ENCODE measurements at regions not wholly inside any gene's neighbourhood (a gene's known extent, or its start where the extent isn't known, plus 50 kb on each side); places are given as distances from the start of the nearest gene placed in this dataset.

GRCh38 chrX:122421434-122422121, 762.5 kb upstream of the GRIA3 start:
- Mint-ChIP-seq H3K27me3 (ENCODE audit: unreplicated experiment) (no peaks in the 10 kb centered on the region), H3K9me3 (ENCODE audit: low read depth, unreplicated experiment) (peaks cover 2% of the 10 kb centered on the region), H3K4me3 (ENCODE audit: low read depth, unreplicated experiment) (no peak overlapping the region), H3K36me3 (ENCODE audit: insufficient read depth, unreplicated experiment) (no peaks in the 10 kb centered on the region), H3K27ac (ENCODE audit: unreplicated experiment) (no peak overlapping the region), H3K4me1 (ENCODE audit: low read depth, unreplicated experiment) (no peaks in the 10 kb centered on the region)
- DNase-seq = no peak
- no TSS peak for BruUV-seq (replicated peaks)
- TF ChIP-seq, protein P1, sequence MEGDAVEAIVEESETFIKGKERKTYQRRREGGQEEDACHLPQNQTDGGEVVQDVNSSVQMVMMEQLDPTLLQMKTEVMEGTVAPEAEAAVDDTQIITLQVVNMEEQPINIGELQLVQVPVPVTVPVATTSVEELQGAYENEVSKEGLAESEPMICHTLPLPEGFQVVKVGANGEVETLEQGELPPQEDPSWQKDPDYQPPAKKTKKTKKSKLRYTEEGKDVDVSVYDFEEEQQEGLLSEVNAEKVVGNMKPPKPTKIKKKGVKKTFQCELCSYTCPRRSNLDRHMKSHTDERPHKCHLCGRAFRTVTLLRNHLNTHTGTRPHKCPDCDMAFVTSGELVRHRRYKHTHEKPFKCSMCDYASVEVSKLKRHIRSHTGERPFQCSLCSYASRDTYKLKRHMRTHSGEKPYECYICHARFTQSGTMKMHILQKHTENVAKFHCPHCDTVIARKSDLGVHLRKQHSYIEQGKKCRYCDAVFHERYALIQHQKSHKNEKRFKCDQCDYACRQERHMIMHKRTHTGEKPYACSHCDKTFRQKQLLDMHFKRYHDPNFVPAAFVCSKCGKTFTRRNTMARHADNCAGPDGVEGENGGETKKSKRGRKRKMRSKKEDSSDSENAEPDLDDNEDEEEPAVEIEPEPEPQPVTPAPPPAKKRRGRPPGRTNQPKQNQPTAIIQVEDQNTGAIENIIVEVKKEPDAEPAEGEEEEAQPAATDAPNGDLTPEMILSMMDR (IDR thresholded peaks at IDR 0.05; ENCODE audit: unreplicated experiment) = no peak
- intact Hi-C loops (cut with micrococcal nuclease; ENCODE audit: unreplicated experiment) = no loop called here
- CTCF ChIA-PET = no interaction called here

DNA sequence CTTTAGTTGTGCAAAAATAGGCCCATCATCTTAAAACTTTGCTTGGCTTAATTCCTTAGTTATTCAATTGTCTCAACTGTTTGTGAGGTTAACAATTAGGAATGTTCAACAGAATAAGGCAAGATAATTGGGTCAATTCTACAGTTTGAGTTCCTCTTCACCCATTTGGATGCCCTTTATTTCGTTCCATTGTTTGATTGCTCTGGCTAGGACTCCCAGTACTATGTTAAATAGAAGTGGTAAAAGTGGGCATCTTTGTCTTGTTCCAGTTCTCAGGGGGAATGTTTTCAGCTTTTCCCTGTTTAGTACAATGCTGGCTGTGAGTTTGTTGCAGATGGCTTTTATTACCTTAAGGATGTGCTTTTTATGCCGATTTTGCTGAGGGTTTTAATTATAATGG, 761.5 kb upstream of the GRIA3 start:
- Mint-ChIP-seq H3K27me3 (ENCODE audit: unreplicated experiment) (no peaks in the 10 kb centered on the region), H3K27ac (ENCODE audit: unreplicated experiment) (no peak overlapping the region), H3K4me1 (ENCODE audit: low read depth, unreplicated experiment) (no peaks in the 10 kb centered on the region), H3K4me3 (ENCODE audit: low read depth, unreplicated experiment) (no peak overlapping the region), H3K36me3 (ENCODE audit: insufficient read depth, unreplicated experiment) (no peaks in the 10 kb centered on the region), H3K9me3 (ENCODE audit: low read depth, unreplicated experiment) (peaks cover 2% of the 10 kb centered on the region)
- no peak for DNase-seq
- CTCF ChIA-PET = no interaction called here
- no TSS peak for BruUV-seq (replicated peaks)
- intact Hi-C loops (cut with micrococcal nuclease; ENCODE audit: unreplicated experiment) = no loop called here
- TF ChIP-seq, protein P1 (IDR thresholded peaks at IDR 0.05; ENCODE audit: unreplicated experiment) = no peak

- CTCF ChIA-PET = no interaction called here
- BruUV-seq (replicated peaks) = no TSS peak
- H3K27ac Mint-ChIP-seq (ENCODE audit: unreplicated experiment) = no peak overlapping the region
- TF ChIP-seq, protein P1 (IDR thresholded peaks at IDR 0.05; ENCODE audit: unreplicated experiment) = no peak
- H3K4me3 Mint-ChIP-seq (ENCODE audit: low read depth, unreplicated experiment) = no peak overlapping the region
- DNase-seq = no peak
- no peaks in the 10 kb centered on the region for H3K27me3 Mint-ChIP-seq (ENCODE audit: unreplicated experiment)
- peaks cover 7% of the 10 kb centered on the region for H3K9me3 Mint-ChIP-seq (ENCODE audit: low read depth, unreplicated experiment)
- no peaks in the 10 kb centered on the region for H3K4me1 Mint-ChIP-seq (ENCODE audit: low read depth, unreplicated experiment)
- H3K36me3 Mint-ChIP-seq (ENCODE audit: insufficient read depth, unreplicated experiment) = no peaks in the 10 kb centered on the region
- intact Hi-C loops (cut with micrococcal nuclease; ENCODE audit: unreplicated experiment) = no loop called here
These were observed 749.1 kb upstream of the GRIA3 start for GRCh38 chrX:122434942-122435341.

GRCh38 chrX:122439831-122440230, 744.2 kb upstream of the GRIA3 start:
- no peaks in the 10 kb centered on the region for H3K36me3 Mint-ChIP-seq (ENCODE audit: insufficient read depth, unreplicated experiment)
- no peaks in the 10 kb centered on the region for H3K4me1 Mint-ChIP-seq (ENCODE audit: low read depth, unreplicated experiment)
- no TSS peak for BruUV-seq (replicated peaks)
- H3K27ac Mint-ChIP-seq (ENCODE audit: unreplicated experiment) = no peak overlapping the region
- no peak for DNase-seq
- intact Hi-C loops (cut with micrococcal nuclease; ENCODE audit: unreplicated experiment) = no loop called here
- H3K27me3 Mint-ChIP-seq (ENCODE audit: unreplicated experiment) = no peaks in the 10 kb centered on the region
- CTCF ChIA-PET = no interaction called here
- no peak overlapping the region for H3K4me3 Mint-ChIP-seq (ENCODE audit: low read depth, unreplicated experiment)
- TF ChIP-seq, protein P1 (IDR thresholded peaks at IDR 0.05; ENCODE audit: unreplicated experiment) = no peak
- peaks cover 3% of the 10 kb centered on the region for H3K9me3 Mint-ChIP-seq (ENCODE audit: low read depth, unreplicated experiment)
